Hepatocyte (in vitro differentiated cells): ENCODE measurements at regions not wholly inside any gene's neighbourhood (a gene's known extent, or its start where the extent isn't known, plus 50 kb on each side); places are given as distances from the start of the nearest gene placed in this dataset.

Experiments
- CTCF ChIP-seq: fragments of 200-600 bp; sonication (generic); IDR thresholded peaks from 2 replicates; pipeline ENCODE4 v1.5.1; 2016; ENCODE audit warnings: antibody characterized with exemption, mild to moderate bottlenecking; ENCODE audit not compliant: poor library complexity
- EZH2 ChIP-seq: fragments of 200-600 bp; sonication (generic); IDR thresholded peaks from 2 replicates; pipeline ENCODE4 v1.6.1; 2016; ENCODE audit warnings: antibody characterized with exemption, mild to moderate bottlenecking, borderline replicate concordance
- EZH2phosphoT487 ChIP-seq: fragments of 200-600 bp; sonication (generic); IDR thresholded peaks from one replicate; pipeline ENCODE4 v1.6.1; 2018; ENCODE audit warnings: antibody characterized with exemption, mild to moderate bottlenecking, low read depth, moderate library complexity; ENCODE audit not compliant: unreplicated experiment, severe bottlenecking

DNA sequence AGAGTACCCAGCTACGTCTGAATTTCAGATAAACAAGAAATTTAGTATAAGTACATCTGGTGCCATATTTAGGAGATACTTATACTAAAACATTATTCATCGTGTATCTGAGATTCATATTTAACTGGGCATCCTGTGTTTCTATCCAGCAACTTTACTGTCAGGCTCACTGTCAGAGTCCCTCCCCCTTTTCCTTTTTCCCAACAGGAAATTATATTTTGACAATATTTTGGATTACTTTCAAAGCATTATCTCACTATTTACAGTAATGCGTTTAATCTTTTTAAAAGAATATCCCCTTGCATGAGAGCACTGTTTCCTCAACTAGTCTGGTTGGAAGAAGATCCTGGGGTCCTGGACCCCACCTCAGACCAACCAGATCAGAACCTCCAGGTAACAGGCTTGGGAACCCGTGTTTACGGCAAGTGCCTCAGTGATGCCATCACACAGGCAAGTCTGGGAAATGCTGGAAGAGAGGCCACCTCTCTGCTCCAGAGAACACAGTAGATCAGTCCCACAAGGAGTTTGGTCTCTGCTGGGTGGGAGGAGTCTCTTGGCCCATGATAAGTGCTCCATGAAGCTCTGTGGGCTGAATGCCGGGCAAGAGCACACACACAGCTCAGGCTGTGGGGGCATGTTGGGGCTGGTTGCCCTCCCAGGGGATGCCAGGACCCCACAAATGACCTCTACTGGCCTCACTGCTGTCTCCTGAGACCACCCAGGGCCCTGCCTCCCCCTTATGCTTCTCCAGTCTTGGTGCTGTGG, 84.2 kb upstream of the UXS1 start:
- no peak for TF ChIP-seq CTCF
- TF ChIP-seq EZH2: no peak
- TF ChIP-seq EZH2phosphoT487: no peak
